ENCODE measurements at regions not wholly inside any gene's neighbourhood (a gene's known extent, or its start where the extent isn't known, plus 50 kb on each side); places are given as distances from the start of the nearest gene placed in this dataset.

DNA sequence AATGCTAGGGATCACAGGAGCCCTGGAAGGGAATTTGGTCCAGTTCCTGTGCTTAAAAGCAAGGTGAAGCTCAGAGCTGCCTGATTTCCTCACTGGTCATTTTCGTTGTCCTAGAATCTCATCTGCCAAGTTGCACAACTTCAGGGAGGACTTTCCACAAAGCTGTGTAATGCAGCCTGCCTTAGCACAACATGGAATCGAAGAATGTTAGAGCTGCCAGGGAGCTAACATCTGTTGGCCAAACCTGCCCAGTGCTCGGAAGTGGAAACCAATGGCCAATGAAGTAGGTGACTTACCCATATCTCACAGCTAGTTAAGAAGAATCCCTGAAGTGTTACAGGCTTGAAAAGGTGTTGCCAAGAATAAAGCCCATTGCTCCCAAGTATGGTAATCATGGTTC is 79.9 kb upstream of the SSTR1 start:
- no peak for DNase-seq
- TF ChIP-seq, protein P1, sequence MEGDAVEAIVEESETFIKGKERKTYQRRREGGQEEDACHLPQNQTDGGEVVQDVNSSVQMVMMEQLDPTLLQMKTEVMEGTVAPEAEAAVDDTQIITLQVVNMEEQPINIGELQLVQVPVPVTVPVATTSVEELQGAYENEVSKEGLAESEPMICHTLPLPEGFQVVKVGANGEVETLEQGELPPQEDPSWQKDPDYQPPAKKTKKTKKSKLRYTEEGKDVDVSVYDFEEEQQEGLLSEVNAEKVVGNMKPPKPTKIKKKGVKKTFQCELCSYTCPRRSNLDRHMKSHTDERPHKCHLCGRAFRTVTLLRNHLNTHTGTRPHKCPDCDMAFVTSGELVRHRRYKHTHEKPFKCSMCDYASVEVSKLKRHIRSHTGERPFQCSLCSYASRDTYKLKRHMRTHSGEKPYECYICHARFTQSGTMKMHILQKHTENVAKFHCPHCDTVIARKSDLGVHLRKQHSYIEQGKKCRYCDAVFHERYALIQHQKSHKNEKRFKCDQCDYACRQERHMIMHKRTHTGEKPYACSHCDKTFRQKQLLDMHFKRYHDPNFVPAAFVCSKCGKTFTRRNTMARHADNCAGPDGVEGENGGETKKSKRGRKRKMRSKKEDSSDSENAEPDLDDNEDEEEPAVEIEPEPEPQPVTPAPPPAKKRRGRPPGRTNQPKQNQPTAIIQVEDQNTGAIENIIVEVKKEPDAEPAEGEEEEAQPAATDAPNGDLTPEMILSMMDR (IDR thresholded peaks at IDR 0.05) = no peak
- no peak for ATAC-seq
- Histone ChIP-seq H3K9me3 (no peaks in the 10 kb centered on the region), H3K36me3 (ENCODE audit: low read depth) (no peaks in the 10 kb centered on the region), H3K4me3 (no peak overlapping the region), H3K4me1 (ENCODE audit: low read depth) (no peaks in the 10 kb centered on the region)
- intact Hi-C loops (cut with DNase I, micrococcal nuclease) = no loop called here

DNA sequence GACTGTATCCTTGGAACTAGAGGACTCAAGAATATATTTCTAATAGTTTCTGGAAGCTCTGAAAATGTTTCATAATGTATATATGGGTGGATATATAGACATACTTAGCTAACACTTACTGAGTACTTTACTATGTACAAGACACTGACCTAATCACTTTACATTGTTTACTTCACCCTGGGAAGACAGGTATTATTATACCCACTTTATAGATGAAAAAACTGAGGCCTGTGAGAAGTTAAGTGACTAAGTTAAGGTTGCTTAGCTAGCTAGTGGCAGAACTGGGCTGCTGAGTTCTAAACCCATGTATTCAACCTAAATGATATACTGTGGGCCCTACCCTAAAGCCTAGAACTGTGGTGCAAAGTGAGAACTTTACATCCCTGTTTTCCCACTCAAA is 79.1 kb upstream of the SSTR1 start:
- H3K4me1 ChIP-seq (ENCODE audit: low read depth) = no peaks in the 10 kb centered on the region
- no peak overlapping the region for H3K4me3 ChIP-seq
- DNase-seq = no peak
- intact Hi-C loops (cut with DNase I, micrococcal nuclease) = no loop called here
- H3K9me3 ChIP-seq = no peaks in the 10 kb centered on the region
- no peaks in the 10 kb centered on the region for H3K36me3 ChIP-seq (ENCODE audit: low read depth)
- no peak for ATAC-seq
- TF ChIP-seq, protein P1 (IDR thresholded peaks at IDR 0.05) = no peak

DNA sequence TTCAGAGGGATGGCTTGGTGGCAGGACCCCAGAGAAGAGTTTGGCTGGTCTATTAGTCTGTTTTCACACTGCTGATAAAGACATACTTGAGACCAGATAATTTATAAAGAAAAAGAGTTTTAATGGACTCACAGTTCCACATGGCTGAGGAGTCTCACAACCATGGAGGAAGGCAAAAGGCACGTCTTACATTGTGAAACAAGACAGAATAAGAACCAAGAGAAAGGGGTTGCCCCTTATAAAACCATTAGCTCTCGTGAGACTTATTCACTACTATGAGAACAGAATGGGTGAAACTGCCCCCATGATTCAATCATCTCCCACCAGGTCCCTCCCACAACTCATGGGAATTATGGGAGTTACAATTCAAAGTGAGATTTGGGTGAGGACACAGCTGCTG is 78.5 kb upstream of the SSTR1 start:
- Histone ChIP-seq H3K4me1 (ENCODE audit: low read depth) (no peaks in the 10 kb centered on the region), H3K9me3 (no peaks in the 10 kb centered on the region), H3K36me3 (ENCODE audit: low read depth) (no peaks in the 10 kb centered on the region), H3K4me3 (no peak overlapping the region)
- ATAC-seq (no peak), DNase-seq (no peak)
- TF ChIP-seq, protein P1 (IDR thresholded peaks at IDR 0.05) = no peak
- intact Hi-C loops (cut with DNase I, micrococcal nuclease) = no loop called here

DNA sequence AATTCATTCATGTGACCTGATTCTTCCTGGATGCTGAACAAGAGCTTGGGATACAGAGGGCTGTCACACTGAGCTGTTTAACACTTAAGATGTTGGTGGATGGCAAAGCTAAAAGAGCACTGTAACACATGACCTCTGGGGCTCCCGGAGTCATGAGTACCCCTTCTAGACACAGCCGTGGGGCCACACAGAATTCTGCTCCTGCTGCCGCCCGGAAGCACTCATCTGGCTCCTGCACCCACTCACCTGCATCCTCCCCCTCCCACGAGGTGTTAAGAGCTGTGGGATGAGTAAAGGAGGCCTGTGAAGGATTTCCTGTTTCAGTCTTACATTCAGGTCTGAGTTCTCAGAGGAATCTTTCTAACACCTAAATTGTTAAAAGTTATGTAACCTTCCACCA is 78.0 kb upstream of the SSTR1 start:
- H3K36me3 ChIP-seq (ENCODE audit: low read depth) = no peaks in the 10 kb centered on the region
- intact Hi-C loops (cut with DNase I, micrococcal nuclease) = loop anchor here in 1 of 2 donors (5.0 kb wide), 1 partner anchor 512 kb away; no protein-coding TSS in a partner anchor

DNA sequence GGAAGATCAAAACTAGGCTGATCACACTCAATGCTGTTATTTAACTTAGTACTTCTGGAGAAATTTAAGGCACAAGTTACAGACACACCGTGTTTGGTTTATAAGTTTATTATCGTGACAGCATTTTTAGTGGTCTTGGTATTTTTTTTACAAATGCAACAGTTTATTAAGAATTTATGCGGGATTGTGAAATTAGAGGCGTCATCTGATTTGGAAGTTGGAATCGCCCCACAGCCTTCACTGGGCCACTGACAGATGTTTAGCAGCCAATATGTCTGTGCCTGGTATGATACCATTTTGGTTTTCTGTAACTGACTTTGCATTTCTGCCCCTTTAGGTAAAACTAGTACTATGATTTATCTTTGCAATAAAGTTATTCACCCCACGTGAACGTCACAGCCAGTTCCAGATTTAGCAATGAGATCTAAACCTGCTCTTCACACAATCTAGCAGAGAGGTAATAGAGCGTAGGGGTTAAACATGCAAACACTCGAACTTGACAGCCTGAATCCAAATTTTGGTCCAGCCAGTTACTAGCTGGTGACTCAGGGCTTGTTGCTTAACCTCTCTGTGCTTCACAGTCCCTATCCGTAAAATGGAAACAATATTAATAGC is 73.2 kb upstream of the SSTR1 start:
- TF ChIP-seq, protein P1 (IDR thresholded peaks at IDR 0.05) = no peak
- no peaks in the 10 kb centered on the region for H3K4me1 ChIP-seq (ENCODE audit: low read depth)
- no peak for ATAC-seq
- no peaks in the 10 kb centered on the region for H3K9me3 ChIP-seq
- DNase-seq = no peak
- H3K36me3 ChIP-seq (ENCODE audit: low read depth) = no peaks in the 10 kb centered on the region
- H3K4me3 ChIP-seq = no peak overlapping the region
- intact Hi-C loops (cut with DNase I, micrococcal nuclease) = loop anchor here in 1 of 2 donors (5.0 kb wide), 1 partner anchor 517 kb away; no protein-coding TSS in a partner anchor

More for the DNA sequence above, 78.0 kb upstream of the SSTR1 start:
- Histone ChIP-seq H3K4me3 (no peak overlapping the region), H3K9me3 (no peaks in the 10 kb centered on the region), H3K4me1 (ENCODE audit: low read depth) (no peaks in the 10 kb centered on the region)
- TF ChIP-seq, protein P1 (IDR thresholded peaks at IDR 0.05) = no peak
- no peak for ATAC-seq
- no peak for DNase-seq
